GM20000 (cell line): ENCODE measurements at regions not wholly inside any gene's neighbourhood (a gene's known extent, or its start where the extent isn't known, plus 50 kb on each side); places are given as distances from the start of the nearest gene placed in this dataset.
"Not testable (repeated sequence)": the region's sequence is repeated elsewhere in the genome, so short reads cannot be mapped to it uniquely, and the experiment has no call there.

Experiments used
- DNase-seq: peaks from one replicate; pipeline ENCODE4 v3.0.0; 2012; ENCODE audit warnings: low spot score
- TF ChIP-seq, protein P1 (sequence below): IDR thresholded peaks from 2 replicates; pipeline ENCODE4 v1.5.1; 2012; ENCODE audit warnings: mild to moderate bottlenecking, control low read depth; ENCODE audit errors: extremely low read depth, missing control alignments

GRCh38 chr15:81783586-81783985 lies 262.2 kb downstream of the MEX3B start:
- DNase-seq, result no peak
- TF ChIP-seq, protein P1, sequence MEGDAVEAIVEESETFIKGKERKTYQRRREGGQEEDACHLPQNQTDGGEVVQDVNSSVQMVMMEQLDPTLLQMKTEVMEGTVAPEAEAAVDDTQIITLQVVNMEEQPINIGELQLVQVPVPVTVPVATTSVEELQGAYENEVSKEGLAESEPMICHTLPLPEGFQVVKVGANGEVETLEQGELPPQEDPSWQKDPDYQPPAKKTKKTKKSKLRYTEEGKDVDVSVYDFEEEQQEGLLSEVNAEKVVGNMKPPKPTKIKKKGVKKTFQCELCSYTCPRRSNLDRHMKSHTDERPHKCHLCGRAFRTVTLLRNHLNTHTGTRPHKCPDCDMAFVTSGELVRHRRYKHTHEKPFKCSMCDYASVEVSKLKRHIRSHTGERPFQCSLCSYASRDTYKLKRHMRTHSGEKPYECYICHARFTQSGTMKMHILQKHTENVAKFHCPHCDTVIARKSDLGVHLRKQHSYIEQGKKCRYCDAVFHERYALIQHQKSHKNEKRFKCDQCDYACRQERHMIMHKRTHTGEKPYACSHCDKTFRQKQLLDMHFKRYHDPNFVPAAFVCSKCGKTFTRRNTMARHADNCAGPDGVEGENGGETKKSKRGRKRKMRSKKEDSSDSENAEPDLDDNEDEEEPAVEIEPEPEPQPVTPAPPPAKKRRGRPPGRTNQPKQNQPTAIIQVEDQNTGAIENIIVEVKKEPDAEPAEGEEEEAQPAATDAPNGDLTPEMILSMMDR, result no peak

GRCh38 chr15:81783076-81783475 lies 262.7 kb downstream of the MEX3B start:
- no peak for DNase-seq
- TF ChIP-seq, protein P1, result no peak

DNA sequence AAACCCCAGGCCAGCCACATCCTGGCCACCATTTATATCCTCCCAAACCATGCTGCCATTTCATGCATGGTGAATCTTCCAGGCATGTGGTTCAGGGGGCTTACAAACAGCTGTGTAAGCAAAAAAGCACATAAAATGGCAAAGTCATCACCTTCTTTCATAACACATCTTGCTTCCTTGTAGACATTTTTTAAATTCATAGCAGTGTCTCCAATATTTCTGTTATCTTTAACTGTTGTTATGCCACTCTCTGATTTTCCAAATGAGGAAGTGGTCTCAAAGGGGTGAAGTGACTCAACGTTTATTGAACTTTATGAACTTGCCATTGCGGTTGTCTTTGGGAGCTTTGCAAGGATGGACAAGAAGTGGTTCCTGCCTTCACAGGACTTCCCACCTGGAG lies 264.4 kb downstream of the MEX3B start:
- TF ChIP-seq, protein P1, result no peak
- no peak for DNase-seq

DNA sequence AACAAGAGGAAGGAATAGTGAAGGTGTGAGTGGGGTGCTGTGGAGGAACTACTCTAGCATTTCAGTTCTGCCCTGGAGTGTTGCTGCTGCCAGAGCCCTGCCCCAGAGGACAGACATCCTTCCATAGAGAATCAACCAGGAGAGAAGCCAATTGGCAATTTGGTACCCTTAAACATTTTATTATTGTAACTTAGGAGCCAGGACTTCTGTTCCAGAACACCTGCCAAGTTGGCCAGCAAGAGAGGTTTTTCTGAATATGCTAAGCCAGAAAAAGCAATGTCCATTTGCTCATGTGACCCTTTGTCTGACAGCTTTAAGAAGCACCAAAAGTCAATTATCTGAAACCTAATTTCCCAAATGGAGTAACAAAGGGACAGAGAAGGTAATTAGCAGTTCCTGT lies 264.9 kb downstream of the MEX3B start:
- TF ChIP-seq, protein P1, result no peak
- DNase-seq, result no peak

GRCh38 chr15:81779181-81779580 lies 266.6 kb downstream of the MEX3B start:
- TF ChIP-seq, protein P1, result no peak
- DNase-seq, result no peak

- TF ChIP-seq, protein P1, result no peak
These were observed 268.3 kb downstream of the MEX3B start for GRCh38 chr15:81777546-81777945.

DNA sequence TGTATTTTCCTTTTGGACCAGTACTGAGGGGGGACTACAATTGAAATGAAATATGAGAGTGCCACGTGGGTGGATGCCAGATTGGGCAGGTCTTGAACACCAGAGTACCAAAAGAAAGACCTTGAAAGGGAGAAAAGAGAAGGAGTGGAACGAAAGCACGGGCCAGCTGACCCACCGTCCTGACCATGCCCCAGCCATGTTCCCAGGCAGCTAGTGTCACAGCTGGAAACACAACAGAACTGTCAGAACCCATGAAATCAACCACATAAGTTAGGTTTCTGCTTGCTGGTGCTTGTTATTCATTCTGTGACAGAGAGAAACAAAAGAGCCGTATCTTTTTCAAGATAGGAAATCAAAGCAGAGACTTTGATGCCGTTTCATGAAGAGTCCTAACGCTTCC lies 268.8 kb downstream of the MEX3B start:
- TF ChIP-seq, protein P1, result no peak

More at GRCh38 chr15:81777546-81777945, 268.3 kb downstream of the MEX3B start:
- no peak for DNase-seq

GRCh38 chr15:81775779-81776178 lies 270.0 kb downstream of the MEX3B start:
- not testable (repeated sequence) for DNase-seq

More for the DNA sequence above, 268.8 kb downstream of the MEX3B start:
- DNase-seq, result no peak
